WTC11 (cell line): ENCODE measurements at regions not wholly inside any gene's neighbourhood (a gene's known extent, or its start where the extent isn't known, plus 50 kb on each side); places are given as distances from the start of the nearest gene placed in this dataset.

Experiments
- FOXK1 ChIP-seq: sonication (generic); formaldehyde crosslinking; IDR thresholded peaks from 2 replicates; pipeline ENCODE4 v1.8.0; 2022; ENCODE audit warnings: mild to moderate bottlenecking, moderate library complexity, missing genetic modification reagents
- SMAD3 ChIP-seq: sonication (generic); formaldehyde crosslinking; IDR thresholded peaks from 2 replicates; pipeline ENCODE4 v1.8.0; 2022; ENCODE audit warnings: missing genetic modification reagents, mild to moderate bottlenecking, borderline replicate concordance
- TCF7 ChIP-seq: sonication (generic); formaldehyde crosslinking; IDR thresholded peaks from 2 replicates; pipeline ENCODE4 v1.8.0; 2022; ENCODE audit warnings: mild to moderate bottlenecking, low read depth, missing genetic modification reagents, moderate library complexity
- TEAD4 ChIP-seq: sonication (generic); formaldehyde crosslinking; IDR thresholded peaks from 2 replicates; pipeline ENCODE4 v1.8.0; 2022; ENCODE audit warnings: mild to moderate bottlenecking, missing genetic modification reagents
- TP53 ChIP-seq: sonication (generic); formaldehyde crosslinking; IDR thresholded peaks from 2 replicates; pipeline ENCODE4 v1.8.1; 2023; ENCODE audit warnings: mild to moderate bottlenecking, missing genetic modification reagents
- ZNF121 ChIP-seq: sonication (generic); formaldehyde crosslinking; IDR thresholded peaks from 2 replicates; pipeline ENCODE4 v1.8.0; 2023; ENCODE audit warnings: missing genetic modification reagents
- ZNF317 ChIP-seq: sonication (generic); formaldehyde crosslinking; IDR thresholded peaks from 2 replicates; pipeline ENCODE4 v1.8.1; 2023; ENCODE audit warnings: low read depth, mild to moderate bottlenecking, moderate library complexity, missing genetic modification reagents, borderline replicate concordance
- TF ChIP-seq, protein P1 (sequence below): sonication (generic); formaldehyde crosslinking; IDR thresholded peaks from 2 replicates; pipeline ENCODE4 v1.8.1; 2023; ENCODE audit warnings: mild to moderate bottlenecking, missing genetic modification reagents, moderate library complexity
- TF ChIP-seq, protein P2 (sequence below): sonication (generic); formaldehyde crosslinking; IDR thresholded peaks from 2 replicates; pipeline ENCODE4 v1.8.0; 2022; ENCODE audit warnings: mild to moderate bottlenecking, missing genetic modification reagents
- TF ChIP-seq, protein P3 (sequence below): fragments of 200-600 bp; IDR thresholded peaks from 2 replicates; pipeline ENCODE4 v1.8.0; 2022; ENCODE audit warnings: antibody characterized with exemption
- TF ChIP-seq, protein P4 (sequence below): sonication (generic); formaldehyde crosslinking; conservative IDR thresholded peaks from 2 replicates; pipeline ENCODE4 v1.8.1; 2022; ENCODE audit warnings: mild to moderate bottlenecking, missing genetic modification reagents
- TF ChIP-seq, protein P5 (sequence below): sonication (generic); formaldehyde crosslinking; IDR thresholded peaks from 2 replicates; pipeline ENCODE4 v1.8.1; 2023; ENCODE audit warnings: mild to moderate bottlenecking, moderate library complexity, missing genetic modification reagents
- TF ChIP-seq, protein P6 (sequence below): sonication (generic); formaldehyde crosslinking; IDR thresholded peaks from 2 replicates; pipeline ENCODE4 v1.8.1; 2022; ENCODE audit warnings: low read depth, missing genetic modification reagents, borderline replicate concordance

DNA sequence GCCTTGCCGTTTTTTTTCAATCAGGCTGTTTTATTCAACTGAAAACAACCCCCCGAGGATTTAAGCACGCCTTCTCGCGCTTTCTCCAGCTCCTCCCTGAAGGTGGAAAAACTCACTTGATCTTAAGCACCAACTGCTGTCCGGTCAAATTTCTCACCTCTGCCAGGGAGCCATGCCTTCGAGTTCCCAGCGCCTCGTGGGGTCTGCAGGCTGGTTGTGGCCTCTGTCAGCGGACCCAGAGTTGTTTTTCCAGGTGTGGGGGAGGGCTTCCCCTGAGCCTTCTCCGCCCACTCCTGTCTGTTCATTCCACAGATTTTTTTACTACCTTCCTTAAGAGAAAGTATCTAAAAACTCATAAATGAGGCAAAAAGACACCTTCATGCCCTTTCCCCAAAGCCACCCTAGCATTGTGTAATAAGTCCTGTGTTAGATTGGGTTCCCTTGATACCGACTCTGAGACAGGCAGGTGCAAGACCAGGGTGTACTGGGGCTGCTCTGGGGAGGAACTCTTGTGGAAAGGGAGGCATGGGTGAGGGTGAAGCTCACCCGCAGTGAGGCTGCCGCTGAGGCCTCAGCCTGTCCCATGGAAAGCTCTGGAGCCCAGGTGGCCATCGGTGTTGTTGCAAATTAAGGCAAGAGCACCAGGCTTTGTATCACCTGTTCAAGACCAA, 101.6 kb downstream of the AXIN2 start:
- TF ChIP-seq, protein P1, sequence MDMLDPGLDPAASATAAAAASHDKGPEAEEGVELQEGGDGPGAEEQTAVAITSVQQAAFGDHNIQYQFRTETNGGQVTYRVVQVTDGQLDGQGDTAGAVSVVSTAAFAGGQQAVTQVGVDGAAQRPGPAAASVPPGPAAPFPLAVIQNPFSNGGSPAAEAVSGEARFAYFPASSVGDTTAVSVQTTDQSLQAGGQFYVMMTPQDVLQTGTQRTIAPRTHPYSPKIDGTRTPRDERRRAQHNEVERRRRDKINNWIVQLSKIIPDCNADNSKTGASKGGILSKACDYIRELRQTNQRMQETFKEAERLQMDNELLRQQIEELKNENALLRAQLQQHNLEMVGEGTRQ (CRISPR knock-in tag): no peak
- TF ChIP-seq TCF7 (no peak), TP53 (CRISPR knock-in tag) (no peak), ZNF317 (no peak), ZNF121 (CRISPR knock-in tag) (no peak), TEAD4 (CRISPR knock-in tag) (no peak), SMAD3 (CRISPR knock-in tag) (no peak), FOXK1 (no peak)
- TF ChIP-seq, protein P2, sequence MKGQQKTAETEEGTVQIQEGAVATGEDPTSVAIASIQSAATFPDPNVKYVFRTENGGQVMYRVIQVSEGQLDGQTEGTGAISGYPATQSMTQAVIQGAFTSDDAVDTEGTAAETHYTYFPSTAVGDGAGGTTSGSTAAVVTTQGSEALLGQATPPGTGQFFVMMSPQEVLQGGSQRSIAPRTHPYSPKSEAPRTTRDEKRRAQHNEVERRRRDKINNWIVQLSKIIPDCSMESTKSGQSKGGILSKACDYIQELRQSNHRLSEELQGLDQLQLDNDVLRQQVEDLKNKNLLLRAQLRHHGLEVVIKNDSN (CRISPR knock-in tag): no peak
- TF ChIP-seq, protein P3, sequence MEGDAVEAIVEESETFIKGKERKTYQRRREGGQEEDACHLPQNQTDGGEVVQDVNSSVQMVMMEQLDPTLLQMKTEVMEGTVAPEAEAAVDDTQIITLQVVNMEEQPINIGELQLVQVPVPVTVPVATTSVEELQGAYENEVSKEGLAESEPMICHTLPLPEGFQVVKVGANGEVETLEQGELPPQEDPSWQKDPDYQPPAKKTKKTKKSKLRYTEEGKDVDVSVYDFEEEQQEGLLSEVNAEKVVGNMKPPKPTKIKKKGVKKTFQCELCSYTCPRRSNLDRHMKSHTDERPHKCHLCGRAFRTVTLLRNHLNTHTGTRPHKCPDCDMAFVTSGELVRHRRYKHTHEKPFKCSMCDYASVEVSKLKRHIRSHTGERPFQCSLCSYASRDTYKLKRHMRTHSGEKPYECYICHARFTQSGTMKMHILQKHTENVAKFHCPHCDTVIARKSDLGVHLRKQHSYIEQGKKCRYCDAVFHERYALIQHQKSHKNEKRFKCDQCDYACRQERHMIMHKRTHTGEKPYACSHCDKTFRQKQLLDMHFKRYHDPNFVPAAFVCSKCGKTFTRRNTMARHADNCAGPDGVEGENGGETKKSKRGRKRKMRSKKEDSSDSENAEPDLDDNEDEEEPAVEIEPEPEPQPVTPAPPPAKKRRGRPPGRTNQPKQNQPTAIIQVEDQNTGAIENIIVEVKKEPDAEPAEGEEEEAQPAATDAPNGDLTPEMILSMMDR: no peak
- TF ChIP-seq, protein P4, sequence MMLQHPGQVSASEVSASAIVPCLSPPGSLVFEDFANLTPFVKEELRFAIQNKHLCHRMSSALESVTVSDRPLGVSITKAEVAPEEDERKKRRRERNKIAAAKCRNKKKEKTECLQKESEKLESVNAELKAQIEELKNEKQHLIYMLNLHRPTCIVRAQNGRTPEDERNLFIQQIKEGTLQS: no peak
- TF ChIP-seq, protein P5, sequence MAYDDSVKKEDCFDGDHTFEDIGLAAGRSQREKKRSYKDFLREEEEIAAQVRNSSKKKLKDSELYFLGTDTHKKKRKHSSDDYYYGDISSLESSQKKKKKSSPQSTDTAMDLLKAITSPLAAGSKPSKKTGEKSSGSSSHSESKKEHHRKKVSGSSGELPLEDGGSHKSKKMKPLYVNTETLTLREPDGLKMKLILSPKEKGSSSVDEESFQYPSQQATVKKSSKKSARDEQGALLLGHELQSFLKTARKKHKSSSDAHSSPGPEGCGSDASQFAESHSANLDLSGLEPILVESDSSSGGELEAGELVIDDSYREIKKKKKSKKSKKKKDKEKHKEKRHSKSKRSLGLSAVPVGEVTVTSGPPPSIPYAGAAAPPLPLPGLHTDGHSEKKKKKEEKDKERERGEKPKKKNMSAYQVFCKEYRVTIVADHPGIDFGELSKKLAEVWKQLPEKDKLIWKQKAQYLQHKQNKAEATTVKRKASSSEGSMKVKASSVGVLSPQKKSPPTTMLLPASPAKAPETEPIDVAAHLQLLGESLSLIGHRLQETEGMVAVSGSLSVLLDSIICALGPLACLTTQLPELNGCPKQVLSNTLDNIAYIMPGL: no peak
- TF ChIP-seq, protein P6, sequence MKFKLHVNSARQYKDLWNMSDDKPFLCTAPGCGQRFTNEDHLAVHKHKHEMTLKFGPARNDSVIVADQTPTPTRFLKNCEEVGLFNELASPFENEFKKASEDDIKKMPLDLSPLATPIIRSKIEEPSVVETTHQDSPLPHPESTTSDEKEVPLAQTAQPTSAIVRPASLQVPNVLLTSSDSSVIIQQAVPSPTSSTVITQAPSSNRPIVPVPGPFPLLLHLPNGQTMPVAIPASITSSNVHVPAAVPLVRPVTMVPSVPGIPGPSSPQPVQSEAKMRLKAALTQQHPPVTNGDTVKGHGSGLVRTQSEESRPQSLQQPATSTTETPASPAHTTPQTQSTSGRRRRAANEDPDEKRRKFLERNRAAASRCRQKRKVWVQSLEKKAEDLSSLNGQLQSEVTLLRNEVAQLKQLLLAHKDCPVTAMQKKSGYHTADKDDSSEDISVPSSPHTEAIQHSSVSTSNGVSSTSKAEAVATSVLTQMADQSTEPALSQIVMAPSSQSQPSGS (CRISPR knock-in tag): no peak
